Muscle of back (tissue), 3 donors: ENCODE measurements at regions not wholly inside any gene's neighbourhood (a gene's known extent, or its start where the extent isn't known, plus 50 kb on each side); places are given as distances from the start of the nearest gene placed in this dataset.
"Not testable (repeated sequence)": the region's sequence is repeated elsewhere in the genome, so short reads cannot be mapped to it uniquely, and the experiment has no call there.

Experiments
- DNase-seq, 3 donors: peaks; one replicate each; pipeline versions ENCODE4 v3.0.0 to v3.0.0-alpha.2; 2013

- peak; percentile 84 to 87 (median 86) for DNase-seq
Observed at GRCh38 chr10:33008499-33009243, 50.6 kb upstream of the ITGB1 start.

- not testable (repeated sequence) for DNase-seq
Observed at GRCh38 chr10:33007731-33008381, 49.8 kb upstream of the ITGB1 start.
